HCT116 (cell line): ENCODE measurements at regions not wholly inside any gene's neighbourhood (a gene's known extent, or its start where the extent isn't known, plus 50 kb on each side); places are given as distances from the start of the nearest gene placed in this dataset.

ENCODE experiments used
- ATAC-seq: fragments of 200-7000 bp; cut with Tn5 transposase; 2 replicates; pipeline ENCODE4 v1.9.1; 2020; ENCODE audit warnings: mild to moderate bottlenecking, moderate library complexity
- BruUV-seq: library from RNA; stranded (reverse); fragments of 400-500 nt; replicated peaks from 2 replicates; lab custom pipeline; 2021; lab: Mats Ljungman, UMichigan
- CTCF ChIA-PET: fragments of 300-600 bp; sonication (Branson Sonifier 250); formaldehyde crosslinking; loops from one replicate; lab custom pipeline; 2021; ENCODE audit warnings: antibody characterized with exemption; lab: Charles Lee
- POLR2A ChIA-PET: fragments of 300-600, 350-600 bp; sonication (Branson Sonifier 250); formaldehyde crosslinking; loops from one replicate; lab custom pipeline; 2021; ENCODE audit warnings: antibody characterized with exemption; lab: Charles Lee
- RAD21 ChIA-PET, 2 experiments: fragments of 300-600 bp; sonication (Branson Sonifier 250); formaldehyde crosslinking; loops; one replicate each; lab custom pipeline; 2023; ENCODE audit warnings: low total read pairs in 2 of 2; ENCODE audit not compliant: uncharacterized antibody in 2 of 2, unreplicated experiment in 2 of 2, low non-redundant PET in 1 of 2; lab: Charles Lee
- DNase-seq: peaks from one replicate; pipeline ENCODE4 v3.0.0-alpha.2; 2010; ENCODE audit warnings: low read depth, low spot score
- H2AFZ ChIP-seq: fragments of 200-600 bp; shearing (Covaris generic), sonication (generic); 2 replicates; pipeline ENCODE4 v1.6.1; 2017; ENCODE audit warnings: low read depth, mixed run types, mixed read lengths, antibody characterized with exemption, low read length; ENCODE audit not compliant: poor library complexity, severe bottlenecking
- H3K27ac ChIP-seq: 2 replicates; pipeline ENCODE4 v1.5.1; 2012; ENCODE audit warnings: low read depth, low read length
- H3K27me3 ChIP-seq: fragments of 200-600 bp; sonication (generic); 2 replicates; pipeline ENCODE4 v1.6.1; 2016; ENCODE audit warnings: mixed run types, low read length, mixed read lengths; ENCODE audit not compliant: insufficient read depth
- H3K36me3 ChIP-seq, 2 experiments: fragments of 200-500 bp in 1 of 2; fragments of 200-600 bp in 1 of 2; sonication (Bioruptor generic) in 1 of 2; sonication (generic) in 1 of 2; 2 replicates each; pipeline versions ENCODE4 v1.5.1 to v1.6.1; 2014 to 2016; ENCODE audit warnings: low read length in 2 of 2, inconsistent platforms in 1 of 2, mixed read lengths in 1 of 2, mixed run types in 1 of 2; ENCODE audit not compliant: insufficient read depth in 2 of 2, control insufficient read depth in 1 of 2
- H3K4me1 ChIP-seq, 2 experiments: fragments of 200-600 bp in 1 of 2; sonication (generic) in 1 of 2; 2 replicates each; pipeline versions ENCODE4 v1.5.1 to v1.6.1; 2012 to 2017; ENCODE audit warnings: low read length in 2 of 2, inconsistent platforms in 1 of 2, mild to moderate bottlenecking in 1 of 2, mixed read lengths in 1 of 2, mixed run types in 1 of 2, moderate library complexity in 1 of 2; ENCODE audit not compliant: insufficient read depth in 2 of 2, control insufficient read depth in 1 of 2
- H3K4me2 ChIP-seq: fragments of 200-600 bp; sonication (generic); 2 replicates; pipeline ENCODE4 v1.6.1; 2017; ENCODE audit warnings: mixed run types, low read length, mixed read lengths
- H3K4me3 ChIP-seq, 2 experiments: fragments of 200-600 bp in 1 of 2; sonication (generic) in 1 of 2; replicated peaks in 1 of 2; 2 replicates each; pipeline ENCODE4 v1.5.1; 2011 to 2016; ENCODE audit warnings: low read length in 2 of 2, control low read depth in 1 of 2, low read depth in 1 of 2, mild to moderate bottlenecking in 1 of 2, mixed read lengths in 1 of 2, mixed run types in 1 of 2
- H3K79me2 ChIP-seq: fragments of 200-600 bp; sonication (generic); 2 replicates; pipeline ENCODE4 v1.6.1; 2017; ENCODE audit warnings: mild to moderate bottlenecking, mixed run types, low read length, moderate library complexity, mixed read lengths; ENCODE audit not compliant: insufficient read depth
- H3K9ac ChIP-seq: fragments of 200-600 bp; sonication (generic); 2 replicates; pipeline ENCODE4 v1.6.1; 2016; ENCODE audit warnings: low read length, mixed read lengths
- H3K9me2 ChIP-seq: fragments of 200-600 bp; sonication (generic), shearing (Covaris generic); 2 replicates; pipeline ENCODE4 v1.6.1; 2017; ENCODE audit warnings: mixed run types, mild to moderate bottlenecking, moderate library complexity; ENCODE audit not compliant: insufficient read depth
- H3K9me3 ChIP-seq, 2 experiments: fragments of 200-500 bp in 1 of 2; fragments of 200-600 bp in 1 of 2; sonication (Bioruptor generic) in 1 of 2; sonication (generic) in 1 of 2; 2 replicates each; pipeline ENCODE4 v1.6.1; 2014 to 2017; ENCODE audit warnings: low read length in 2 of 2, mixed read lengths in 2 of 2, inconsistent platforms in 1 of 2, low read depth in 1 of 2, mild to moderate bottlenecking in 1 of 2, mixed run types in 1 of 2, moderate library complexity in 1 of 2; ENCODE audit not compliant: control insufficient read depth in 1 of 2, insufficient read depth in 1 of 2
- H4K20me1 ChIP-seq: fragments of 200-600 bp; sonication (generic), shearing (Covaris generic); 2 replicates; pipeline ENCODE4 v1.6.1; 2017; ENCODE audit warnings: mixed run types, mild to moderate bottlenecking, moderate library complexity; ENCODE audit not compliant: insufficient read depth
- CEBPB ChIP-seq: IDR thresholded peaks from 2 replicates; pipeline ENCODE4 v1.6.1; 2012; ENCODE audit warnings: low read depth
- EGR1 ChIP-seq: IDR thresholded peaks from 2 replicates; pipeline ENCODE4 v1.6.1; 2012; ENCODE audit warnings: low read depth
- EZH2 ChIP-seq: fragments of 200-600 bp; sonication (generic); IDR thresholded peaks from 2 replicates; pipeline ENCODE4 v1.6.1; 2017; ENCODE audit warnings: antibody characterized with exemption, mixed run types
- EZH2phosphoT487 ChIP-seq: fragments of 200-600 bp; IDR thresholded peaks from 2 replicates; pipeline ENCODE4 v1.6.1; 2018; ENCODE audit warnings: antibody characterized with exemption, borderline replicate concordance
- POLR2A ChIP-seq: IDR thresholded peaks from 2 replicates; pipeline ENCODE4 v1.7.0; 2011; ENCODE audit warnings: borderline replicate concordance; ENCODE audit not compliant: insufficient read depth, insufficient read length; ENCODE audit errors: extremely low read depth
- TCF7L2 ChIP-seq: IDR thresholded peaks from 2 replicates; pipeline ENCODE4 v1.7.0; 2011; ENCODE audit warnings: borderline replicate concordance, inconsistent platforms; ENCODE audit not compliant: insufficient read depth, insufficient read length; ENCODE audit errors: extremely low read depth
- ZFX ChIP-seq: fragments of 450-650 bp; IDR thresholded peaks from 2 replicates; pipeline ENCODE4 v1.6.1; 2017
- intact Hi-C: fragments of 100-400 bp; cut with micrococcal nuclease; formaldehyde crosslinking; loops from 2 replicates; pipeline ENCODE4 v1.10.0; 2022
- TF ChIP-seq, protein P1 (sequence below), 3 experiments: fragments of 200-600 bp in 1 of 3; sonication (generic) in 1 of 3; IDR thresholded peaks in 2 of 3; conservative IDR thresholded peaks in 1 of 3; 2 replicates each; pipeline ENCODE4 v1.5.1; 2012 to 2017; ENCODE audit warnings: low read depth in 2 of 3, low read length in 2 of 3, antibody characterized with exemption in 1 of 3, borderline replicate concordance in 1 of 3, control low read depth in 1 of 3, mild to moderate bottlenecking in 1 of 3, mixed read lengths in 1 of 3, mixed run types in 1 of 3, moderate library complexity in 1 of 3; ENCODE audit not compliant: insufficient read depth in 1 of 3

DNA sequence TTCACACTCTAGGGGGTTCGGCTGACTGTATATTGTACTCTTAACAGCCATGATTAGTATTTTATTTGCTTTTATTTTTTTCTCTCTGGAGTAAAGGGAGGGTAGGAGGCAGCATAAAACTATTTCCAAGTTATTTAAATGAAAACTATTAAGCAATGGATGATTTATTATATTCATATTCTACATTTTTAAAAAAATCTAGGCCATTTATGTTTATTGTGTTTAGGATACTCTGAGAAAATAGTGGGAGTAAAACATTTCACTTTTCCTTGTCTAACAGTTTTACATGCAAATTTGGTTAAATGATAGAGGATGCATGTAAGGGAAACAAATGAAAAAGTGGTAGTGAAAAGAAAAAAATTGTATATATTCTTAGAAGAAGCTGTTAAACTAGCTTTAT, 276.3 kb downstream of the GAS1 start (continued):
- TF ChIP-seq, protein P1, sequence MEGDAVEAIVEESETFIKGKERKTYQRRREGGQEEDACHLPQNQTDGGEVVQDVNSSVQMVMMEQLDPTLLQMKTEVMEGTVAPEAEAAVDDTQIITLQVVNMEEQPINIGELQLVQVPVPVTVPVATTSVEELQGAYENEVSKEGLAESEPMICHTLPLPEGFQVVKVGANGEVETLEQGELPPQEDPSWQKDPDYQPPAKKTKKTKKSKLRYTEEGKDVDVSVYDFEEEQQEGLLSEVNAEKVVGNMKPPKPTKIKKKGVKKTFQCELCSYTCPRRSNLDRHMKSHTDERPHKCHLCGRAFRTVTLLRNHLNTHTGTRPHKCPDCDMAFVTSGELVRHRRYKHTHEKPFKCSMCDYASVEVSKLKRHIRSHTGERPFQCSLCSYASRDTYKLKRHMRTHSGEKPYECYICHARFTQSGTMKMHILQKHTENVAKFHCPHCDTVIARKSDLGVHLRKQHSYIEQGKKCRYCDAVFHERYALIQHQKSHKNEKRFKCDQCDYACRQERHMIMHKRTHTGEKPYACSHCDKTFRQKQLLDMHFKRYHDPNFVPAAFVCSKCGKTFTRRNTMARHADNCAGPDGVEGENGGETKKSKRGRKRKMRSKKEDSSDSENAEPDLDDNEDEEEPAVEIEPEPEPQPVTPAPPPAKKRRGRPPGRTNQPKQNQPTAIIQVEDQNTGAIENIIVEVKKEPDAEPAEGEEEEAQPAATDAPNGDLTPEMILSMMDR (IDR thresholded peaks at IDR 0.05 in 2 of 3, conservative IDR thresholded peaks at IDR 0.05 in 1 of 3; ENCODE audit: borderline replicate concordance in 1 of 3, insufficient read depth in 1 of 3, low read depth in 2 of 3, low read length in 2 of 3): no peak
- no peak for TF ChIP-seq EZH2phosphoT487

DNA sequence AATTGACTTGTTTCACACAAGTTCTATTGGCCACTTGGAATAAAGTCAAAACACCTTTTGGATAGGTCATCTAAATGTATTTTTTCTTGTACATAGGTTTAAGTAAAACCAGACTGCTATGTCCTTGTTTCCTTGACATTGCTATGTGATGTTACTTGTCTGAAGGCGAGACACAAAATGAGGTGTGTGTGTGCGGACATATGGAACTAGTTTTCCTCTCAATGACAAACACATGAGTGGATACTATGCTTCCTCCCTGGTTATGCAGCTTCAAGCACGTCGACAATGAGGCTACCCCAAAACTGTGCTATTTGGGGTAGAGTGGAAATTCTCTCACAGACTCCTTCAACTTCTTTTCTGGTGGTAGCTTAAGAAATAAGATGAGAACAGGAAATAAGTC, 276.8 kb downstream of the GAS1 start:
- TF ChIP-seq EZH2: no peak
- TF ChIP-seq POLR2A: no peak
- TF ChIP-seq ZFX: no peak
- TF ChIP-seq CEBPB: no peak
- no peak for TF ChIP-seq EGR1
- TF ChIP-seq TCF7L2: no peak
- RAD21 ChIA-PET: no interaction called here
- no peaks in the 10 kb centered on the region for H3K4me1 ChIP-seq
- no peak overlapping the region for H3K9ac ChIP-seq
- no peaks in the 10 kb centered on the region for H3K9me2 ChIP-seq
- POLR2A ChIA-PET: no interaction called here
- BruUV-seq: no TSS peak
- H4K20me1 ChIP-seq: no peaks in the 10 kb centered on the region
- CTCF ChIA-PET: no interaction called here
- no peak overlapping the region for H2AFZ ChIP-seq
- H3K27me3 ChIP-seq: peaks cover 47% of the 10 kb centered on the region
- intact Hi-C loops: no loop called here
- H3K4me2 ChIP-seq: no peak overlapping the region
- ATAC-seq: no peak
- DNase-seq: no peak
- H3K79me2 ChIP-seq: no peaks in the 10 kb centered on the region
- no peaks in the 10 kb centered on the region for H3K9me3 ChIP-seq
- no peaks in the 10 kb centered on the region for H3K36me3 ChIP-seq
- H3K4me3 ChIP-seq: no peak overlapping the region
- no peak overlapping the region for H3K27ac ChIP-seq
